ENCODE measurements at regions not wholly inside any gene's neighbourhood (a gene's known extent, or its start where the extent isn't known, plus 50 kb on each side); places are given as distances from the start of the nearest gene placed in this dataset.

DNA sequence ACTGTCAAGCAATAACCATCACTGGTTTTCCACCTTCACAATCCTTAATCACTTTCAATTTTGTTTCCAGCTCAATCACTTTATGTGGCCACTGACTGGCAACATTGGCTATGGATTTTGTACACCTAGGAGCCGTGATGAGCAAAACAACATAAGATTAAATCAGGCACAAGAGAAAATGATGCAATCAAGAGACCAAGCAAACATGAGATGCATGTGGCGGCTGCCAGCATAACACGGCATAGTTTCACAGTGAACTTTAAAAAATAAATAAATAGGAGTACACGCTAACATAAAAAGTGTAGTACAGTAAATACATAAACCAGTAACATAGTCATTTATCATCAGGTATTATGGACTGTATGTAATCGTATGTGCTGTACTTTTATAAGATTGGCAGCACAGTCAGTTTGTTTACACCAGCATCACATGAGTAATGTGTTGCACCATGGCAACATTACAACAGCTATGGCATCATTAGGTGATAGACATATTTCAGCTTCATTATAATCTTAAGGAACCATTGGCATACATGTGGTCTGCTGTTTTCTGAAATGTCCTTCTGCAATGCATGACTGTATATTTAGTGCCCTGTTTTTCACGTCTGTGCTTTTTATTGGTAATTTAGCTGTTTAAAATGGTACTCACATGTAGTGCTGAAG, 83.3 kb upstream of the PRDM11 start:
- Histone ChIP-seq H2AFZ (ENCODE audit: insufficient read depth, low read depth, low read length, poor library complexity, severe bottlenecking) (no peak overlapping the region), H4K20me1 (ENCODE audit: control insufficient read depth, insufficient read depth, low read length, poor library complexity, severe bottlenecking) (no peaks in the 10 kb centered on the region), H3K4me2 (replicated peaks; ENCODE audit: low read depth, low read length, poor library complexity, severe bottlenecking) (no peak overlapping the region), H3K4me3 (ENCODE audit: control extremely low read depth in 1 of 5, extremely low read depth in 1 of 5, insufficient read depth in 1 of 5, low read depth in 2 of 5, low read length in 4 of 5) (no peak overlapping the region), H3K27ac (ENCODE audit: low read length in 2 of 2) (no peak overlapping the region), H3K4me1 (ENCODE audit: control insufficient read depth in 2 of 2, insufficient read depth in 2 of 2, low read length in 2 of 2) (no peaks in the 10 kb centered on the region), H3K9ac (ENCODE audit: low read length) (no peak overlapping the region), H3K9me3 (ENCODE audit: control extremely low read depth in 1 of 3, control insufficient read depth in 2 of 3, insufficient read depth in 1 of 3, low read length in 2 of 3) (peaks cover 0 to 12% (median 12%) of the 10 kb centered on the region in 3 donors), H3K79me2 (ENCODE audit: control insufficient read depth, insufficient read depth, low read length) (no peaks in the 10 kb centered on the region), H3K27me3 (replicated peaks in 1 of 4; ENCODE audit: control extremely low read depth in 1 of 4, control insufficient read depth in 3 of 4, insufficient read depth in 4 of 4, low read length in 3 of 4) (no peaks in the 10 kb centered on the region), H3K36me3 (replicated peaks in 1 of 2; ENCODE audit: control extremely low read depth in 1 of 2, control insufficient read depth in 1 of 2, extremely low read depth in 1 of 2, insufficient read depth in 2 of 2, low read length in 1 of 2) (no peaks in the 10 kb centered on the region)
- Mint-ChIP-seq H3K9me3 (ENCODE audit: insufficient read depth) (no peaks in the 10 kb centered on the region), H3K4me3 (no peak overlapping the region), H3K27ac (no peak overlapping the region), H3K27me3 (no peaks in the 10 kb centered on the region), H3K4me1 (peaks cover 7% of the 10 kb centered on the region)
- DNase-seq (no peak), ATAC-seq (ENCODE audit: low read depth) (no peak)
- POLR2A ChIA-PET: interaction anchor here (0.6 kb wide), 1 partner anchor 17 kb away, joined by 3 read pairs; no protein-coding TSS in a partner anchor
- TF ChIP-seq, protein P1, sequence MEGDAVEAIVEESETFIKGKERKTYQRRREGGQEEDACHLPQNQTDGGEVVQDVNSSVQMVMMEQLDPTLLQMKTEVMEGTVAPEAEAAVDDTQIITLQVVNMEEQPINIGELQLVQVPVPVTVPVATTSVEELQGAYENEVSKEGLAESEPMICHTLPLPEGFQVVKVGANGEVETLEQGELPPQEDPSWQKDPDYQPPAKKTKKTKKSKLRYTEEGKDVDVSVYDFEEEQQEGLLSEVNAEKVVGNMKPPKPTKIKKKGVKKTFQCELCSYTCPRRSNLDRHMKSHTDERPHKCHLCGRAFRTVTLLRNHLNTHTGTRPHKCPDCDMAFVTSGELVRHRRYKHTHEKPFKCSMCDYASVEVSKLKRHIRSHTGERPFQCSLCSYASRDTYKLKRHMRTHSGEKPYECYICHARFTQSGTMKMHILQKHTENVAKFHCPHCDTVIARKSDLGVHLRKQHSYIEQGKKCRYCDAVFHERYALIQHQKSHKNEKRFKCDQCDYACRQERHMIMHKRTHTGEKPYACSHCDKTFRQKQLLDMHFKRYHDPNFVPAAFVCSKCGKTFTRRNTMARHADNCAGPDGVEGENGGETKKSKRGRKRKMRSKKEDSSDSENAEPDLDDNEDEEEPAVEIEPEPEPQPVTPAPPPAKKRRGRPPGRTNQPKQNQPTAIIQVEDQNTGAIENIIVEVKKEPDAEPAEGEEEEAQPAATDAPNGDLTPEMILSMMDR (IDR thresholded peaks at IDR 0.05): no peak
- TF ChIP-seq EZH2 (IDR thresholded peaks at IDR 0.05; ENCODE audit: borderline replicate concordance, insufficient read depth, low read depth, low read length, poor library complexity, severe bottlenecking): no peak
- intact Hi-C loops (cut with micrococcal nuclease): no loop called here
- 85% methylated on average over 2 of the region's 6 CpGs for WGBS (ENCODE audit: insufficient coverage)
- CTCF ChIA-PET: interaction anchor here (0.7 to 1.4 kb wide), 2 partner anchors 17 to 461 kb away, joined by 4 read pairs; no protein-coding TSS in a partner anchor

DNA sequence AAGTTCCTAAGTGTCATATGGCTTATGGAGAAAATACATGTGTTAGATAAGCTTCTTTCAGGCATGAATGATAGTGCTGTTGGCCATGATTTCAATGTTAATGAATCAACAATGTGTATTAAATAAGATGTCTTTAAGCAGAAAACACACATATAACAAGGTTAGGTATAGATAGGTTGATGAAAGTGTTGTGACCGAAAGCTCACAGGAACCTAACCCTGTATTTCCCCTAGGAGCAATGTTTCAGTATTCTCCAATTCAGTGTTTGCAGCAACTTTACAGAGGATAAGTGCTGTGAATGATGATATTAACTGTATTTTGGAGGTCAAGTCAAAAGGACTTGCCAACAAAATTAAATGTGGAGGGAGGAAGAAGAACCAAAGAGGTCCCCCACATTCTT, 82.8 kb upstream of the PRDM11 start:
- no peaks in the 10 kb centered on the region for H3K27me3 ChIP-seq (replicated peaks in 1 of 4; ENCODE audit: control extremely low read depth in 1 of 4, control insufficient read depth in 3 of 4, insufficient read depth in 4 of 4, low read length in 3 of 4)
- no peaks in the 10 kb centered on the region for H4K20me1 ChIP-seq (ENCODE audit: control insufficient read depth, insufficient read depth, low read length, poor library complexity, severe bottlenecking)
- H3K27me3 Mint-ChIP-seq: no peaks in the 10 kb centered on the region
- no peak overlapping the region for H3K9ac ChIP-seq (ENCODE audit: low read length)
- no peak overlapping the region for H3K27ac Mint-ChIP-seq
- no peak overlapping the region for H3K4me3 ChIP-seq (ENCODE audit: control extremely low read depth in 1 of 5, extremely low read depth in 1 of 5, insufficient read depth in 1 of 5, low read depth in 2 of 5, low read length in 4 of 5)
- no CpG with 5 or more reads among the region's 1 CpG for WGBS (ENCODE audit: insufficient coverage)
- no peak for ATAC-seq (ENCODE audit: low read depth)
- no peak overlapping the region for H3K27ac ChIP-seq (ENCODE audit: low read length in 2 of 2)
- ChIA-PET POLR2A (interaction anchor here (0.6 kb wide), 1 partner anchor 18 kb away, joined by 3 read pairs; no protein-coding TSS in a partner anchor), CTCF (interaction anchor here (0.8 to 1.4 kb wide), 2 partner anchors 17 to 39 kb away, joined by 3 to 4 read pairs; no protein-coding TSS in a partner anchor)
- H2AFZ ChIP-seq (ENCODE audit: insufficient read depth, low read depth, low read length, poor library complexity, severe bottlenecking): no peak overlapping the region
- no peaks in the 10 kb centered on the region for H3K36me3 ChIP-seq (replicated peaks in 1 of 2; ENCODE audit: control extremely low read depth in 1 of 2, control insufficient read depth in 1 of 2, extremely low read depth in 1 of 2, insufficient read depth in 2 of 2, low read length in 1 of 2)
- peaks cover 7% of the 10 kb centered on the region for H3K4me1 Mint-ChIP-seq
- H3K9me3 Mint-ChIP-seq (ENCODE audit: insufficient read depth): no peaks in the 10 kb centered on the region
- no peak overlapping the region for H3K4me2 ChIP-seq (replicated peaks; ENCODE audit: low read depth, low read length, poor library complexity, severe bottlenecking)
- no peak for TF ChIP-seq EZH2 (IDR thresholded peaks at IDR 0.05; ENCODE audit: borderline replicate concordance, insufficient read depth, low read depth, low read length, poor library complexity, severe bottlenecking)
- H3K79me2 ChIP-seq (ENCODE audit: control insufficient read depth, insufficient read depth, low read length): no peaks in the 10 kb centered on the region
- H3K4me3 Mint-ChIP-seq: no peak overlapping the region
- H3K9me3 ChIP-seq (ENCODE audit: control extremely low read depth in 1 of 3, control insufficient read depth in 2 of 3, insufficient read depth in 1 of 3, low read length in 2 of 3): peaks cover 0 to 12% (median 12%) of the 10 kb centered on the region in 3 donors
- DNase-seq: no peak
- intact Hi-C loops (cut with micrococcal nuclease): no loop called here
- no peaks in the 10 kb centered on the region for H3K4me1 ChIP-seq (ENCODE audit: control insufficient read depth in 2 of 2, insufficient read depth in 2 of 2, low read length in 2 of 2)
